Ovary (tissue), 7 donors: ENCODE measurements at regions not wholly inside any gene's neighbourhood (a gene's known extent, or its start where the extent isn't known, plus 50 kb on each side); places are given as distances from the start of the nearest gene placed in this dataset.

ENCODE experiments used
- DNase-seq, 5 donors: peaks; one replicate each; pipeline ENCODE4 v3.0.0-alpha.2; 2019 to 2020
- H3K27ac ChIP-seq, 2 donors: fragments of 200-600 bp; one replicate each; pipeline versions ENCODE4 v1.5.1 to v1.8.0; 2019 to 2022
- H3K27me3 ChIP-seq: fragments of 200-600 bp; one replicate; pipeline ENCODE4 v1.8.0; 2022
- H3K36me3 ChIP-seq: fragments of 200-600 bp; sonication (generic); one replicate; pipeline ENCODE4 v1.5.1; 2019
- H3K4me1 ChIP-seq: one replicate; pipeline ENCODE4 v1.8.1; 2013; ENCODE audit warnings: mild to moderate bottlenecking, moderate library complexity; ENCODE audit not compliant: insufficient read depth
- H3K4me3 ChIP-seq: fragments of 200-600 bp; sonication (generic); one replicate; pipeline ENCODE4 v1.5.1; 2017
- H3K9me3 ChIP-seq, 2 donors: fragments of 200-600 bp in 1 of 2; sonication (generic) in 1 of 2; one replicate each; pipeline versions ENCODE4 v1.5.1 to v1.8.1; 2013 to 2019; ENCODE audit warnings: mild to moderate bottlenecking in 1 of 2, moderate library complexity in 1 of 2
- EP300 ChIP-seq: sonication (generic); formaldehyde crosslinking; IDR thresholded peaks from one replicate; pipeline ENCODE4 v1.6.1; 2017; ENCODE audit warnings: antibody characterized with exemption
- POLR2A ChIP-seq: fragments of 450-650 bp; IDR thresholded peaks from one replicate; pipeline ENCODE4 v1.6.1; 2017; ENCODE audit warnings: antibody characterized with exemption, mild to moderate bottlenecking, moderate library complexity
- WGBS, 3 donors: extraction: QIAGEN DNeasy Blood & Tissue Kit in 1 of 3; methylation state at CpG; one replicate each; pipeline versions ENCODE4 v1.1.5 to v1.1.7; 2013 to 2017; 5-methylcytosine and 5-hydroxymethylcytosine counted together
- intact Hi-C, 4 donors: fragments of 100-400 bp; cut with DNase I; formaldehyde crosslinking; loops; one replicate each; pipeline versions ENCODE4 v1.11.0 to v1.15.1; 2022 to 2023
- TF ChIP-seq, protein P1 (sequence below), 3 donors: fragments of 450-650 bp in 2 of 3; fragments of 200-600 bp in 1 of 3; IDR thresholded peaks; one replicate each; pipeline versions ENCODE4 v1.5.1 to v1.8.0; 2016 to 2022; ENCODE audit warnings: antibody characterized with exemption in 3 of 3, mild to moderate bottlenecking in 1 of 3
- donor health status: DM: no; HTN: no; CAD: no; lungs with moderate emphysema.
- donor health status: DM: no; HTN: no; CAD: no.
- donor health status: Bipolar disorder and iron deficiency.
- donor health status: DM: no; HTN: no; CAD: no.
- donor health status: DM: yes; HTN: yes; CAD: no.

DNA sequence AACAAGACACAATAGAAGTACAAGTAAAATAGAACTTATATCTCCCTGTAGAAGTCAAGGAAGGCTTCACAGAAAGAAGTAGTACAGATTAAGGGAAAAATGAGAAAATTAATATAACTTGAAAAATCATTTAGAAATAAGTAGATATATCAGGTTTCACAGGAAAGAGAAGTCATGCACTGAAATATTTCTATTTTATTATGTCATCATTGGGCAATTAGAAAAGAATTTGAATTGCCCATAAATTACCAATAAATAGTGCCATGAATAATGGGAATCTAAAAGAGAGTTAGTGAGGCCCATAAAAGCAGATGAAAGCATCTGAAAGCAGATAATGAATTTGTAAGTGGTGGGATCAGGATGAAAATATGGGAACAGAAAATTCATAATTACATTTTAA is 1597.8 kb downstream of the PLA2G4A start:
- Histone ChIP-seq H3K27ac (no peak overlapping the region), H3K36me3 (no peaks in the 10 kb centered on the region), H3K9me3 (no peaks in the 10 kb centered on the region), H3K27me3 (no peaks in the 10 kb centered on the region), H3K4me3 (no peak overlapping the region), H3K4me1 (no peaks in the 10 kb centered on the region)
- intact Hi-C loops: no loop called here
- TF ChIP-seq EP300 (no peak), POLR2A (no peak)
- TF ChIP-seq, protein P1, sequence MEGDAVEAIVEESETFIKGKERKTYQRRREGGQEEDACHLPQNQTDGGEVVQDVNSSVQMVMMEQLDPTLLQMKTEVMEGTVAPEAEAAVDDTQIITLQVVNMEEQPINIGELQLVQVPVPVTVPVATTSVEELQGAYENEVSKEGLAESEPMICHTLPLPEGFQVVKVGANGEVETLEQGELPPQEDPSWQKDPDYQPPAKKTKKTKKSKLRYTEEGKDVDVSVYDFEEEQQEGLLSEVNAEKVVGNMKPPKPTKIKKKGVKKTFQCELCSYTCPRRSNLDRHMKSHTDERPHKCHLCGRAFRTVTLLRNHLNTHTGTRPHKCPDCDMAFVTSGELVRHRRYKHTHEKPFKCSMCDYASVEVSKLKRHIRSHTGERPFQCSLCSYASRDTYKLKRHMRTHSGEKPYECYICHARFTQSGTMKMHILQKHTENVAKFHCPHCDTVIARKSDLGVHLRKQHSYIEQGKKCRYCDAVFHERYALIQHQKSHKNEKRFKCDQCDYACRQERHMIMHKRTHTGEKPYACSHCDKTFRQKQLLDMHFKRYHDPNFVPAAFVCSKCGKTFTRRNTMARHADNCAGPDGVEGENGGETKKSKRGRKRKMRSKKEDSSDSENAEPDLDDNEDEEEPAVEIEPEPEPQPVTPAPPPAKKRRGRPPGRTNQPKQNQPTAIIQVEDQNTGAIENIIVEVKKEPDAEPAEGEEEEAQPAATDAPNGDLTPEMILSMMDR (IDR thresholded peaks at IDR 0.05): no peak
- no peak for DNase-seq

DNA sequence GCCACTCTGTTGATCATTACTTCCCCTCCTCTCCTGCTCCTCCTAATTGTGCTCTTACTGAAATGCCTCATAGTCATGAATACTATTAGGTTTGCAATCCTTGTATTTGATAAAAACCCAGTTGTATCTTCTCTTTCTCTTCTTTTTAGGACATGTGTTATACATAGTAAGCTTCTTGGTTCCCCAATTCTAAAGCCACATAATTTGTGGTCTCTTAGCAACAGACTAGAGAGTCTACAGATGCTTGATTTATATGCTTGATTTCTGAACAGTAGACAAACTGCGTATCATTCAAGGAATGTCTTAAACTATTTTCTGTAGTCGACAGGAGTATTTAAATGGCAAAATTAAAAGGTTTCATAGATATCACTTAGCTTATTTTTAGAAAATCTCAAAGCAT is 1598.9 kb downstream of the PLA2G4A start:
- Histone ChIP-seq H3K9me3 (no peaks in the 10 kb centered on the region), H3K27ac (no peak overlapping the region), H3K4me1 (no peaks in the 10 kb centered on the region), H3K4me3 (no peak overlapping the region), H3K27me3 (no peaks in the 10 kb centered on the region), H3K36me3 (no peaks in the 10 kb centered on the region)
- intact Hi-C loops: no loop called here
- WGBS, 3 donors: 49 to 71% (median 70%) methylated on average over 2 of the region's 2 CpGs
- TF ChIP-seq POLR2A: no peak
- TF ChIP-seq, protein P1 (IDR thresholded peaks at IDR 0.05): no peak
- no peak for TF ChIP-seq EP300
- no peak for DNase-seq

DNA sequence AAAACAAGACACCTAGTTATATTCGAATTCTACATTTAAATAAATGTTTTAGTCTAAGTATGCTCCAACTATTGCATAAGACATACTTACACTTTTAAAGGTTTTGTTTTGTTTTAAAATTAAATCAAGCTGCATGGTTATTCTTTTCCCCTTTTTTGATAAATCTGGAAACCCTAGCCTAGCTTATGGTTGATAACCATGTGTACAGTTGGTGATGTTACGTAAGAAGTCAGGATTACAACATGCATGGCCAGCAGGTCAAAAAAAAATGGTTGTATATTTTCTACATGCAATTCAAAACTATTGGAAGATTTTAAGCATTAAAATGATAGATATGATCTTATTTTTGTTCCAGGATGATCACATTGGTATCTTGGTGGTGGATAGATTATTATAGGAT is 1600.6 kb downstream of the PLA2G4A start:
- intact Hi-C loops: no loop called here

DNA sequence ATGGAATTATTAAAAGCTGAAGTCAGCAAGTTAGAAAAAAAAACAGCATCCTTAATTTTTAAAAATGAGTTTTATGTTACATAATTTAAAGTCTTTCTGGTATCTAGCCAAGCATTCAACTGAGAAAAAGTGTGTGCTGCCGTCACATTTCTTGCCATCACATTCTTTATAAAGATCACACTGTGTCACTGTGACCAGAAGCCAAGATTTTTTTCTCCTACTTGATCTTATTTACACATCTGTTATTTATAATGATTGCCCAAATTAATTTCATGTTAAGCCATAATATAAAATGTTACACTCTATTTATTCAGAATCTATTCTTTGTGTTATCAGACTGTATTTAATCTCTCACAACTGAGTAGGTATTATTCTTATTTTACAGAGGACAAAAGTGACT is 1603.7 kb downstream of the PLA2G4A start:
- Histone ChIP-seq H3K27me3 (no peaks in the 10 kb centered on the region), H3K4me3 (no peak overlapping the region), H3K4me1 (no peaks in the 10 kb centered on the region), H3K36me3 (no peaks in the 10 kb centered on the region), H3K9me3 (no peaks in the 10 kb centered on the region), H3K27ac (no peak overlapping the region)
- intact Hi-C loops: no loop called here
- no peak for DNase-seq
- WGBS, 3 donors: 22 to 34% (median 25%) methylated on average over 1 of the region's 1 CpG
- TF ChIP-seq EP300 (no peak), POLR2A (no peak)
- TF ChIP-seq, protein P1 (IDR thresholded peaks at IDR 0.05): no peak

More for the DNA sequence above, 1600.6 kb downstream of the PLA2G4A start:
- DNase-seq: no peak
- Histone ChIP-seq H3K4me3 (no peak overlapping the region), H3K9me3 (no peaks in the 10 kb centered on the region), H3K4me1 (no peaks in the 10 kb centered on the region), H3K27ac (no peak overlapping the region), H3K27me3 (no peaks in the 10 kb centered on the region), H3K36me3 (no peaks in the 10 kb centered on the region)
- TF ChIP-seq POLR2A (no peak), EP300 (no peak)
- TF ChIP-seq, protein P1 (IDR thresholded peaks at IDR 0.05): no peak
- 77 to 83% (median 78%) methylated on average over 2 of the region's 2 CpGs for WGBS, 3 donors

DNA sequence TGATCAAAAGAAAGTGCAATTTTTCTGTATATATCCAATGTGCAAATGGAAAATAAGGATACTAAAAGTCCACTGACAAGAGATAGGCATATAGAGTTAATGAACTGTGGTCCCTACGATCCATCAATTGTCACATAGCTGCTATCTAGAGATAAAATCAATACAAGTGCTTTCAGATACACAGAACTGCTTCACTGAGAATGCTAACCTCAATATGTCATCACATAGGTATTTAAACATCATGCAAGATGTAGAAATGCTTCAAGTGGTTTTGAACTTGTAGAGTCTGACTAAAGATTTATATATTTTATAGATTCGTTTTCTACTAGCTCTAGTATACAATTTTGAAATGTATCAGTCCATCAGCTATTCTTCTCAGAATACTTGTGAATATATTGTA is 1604.7 kb downstream of the PLA2G4A start:
- Histone ChIP-seq H3K4me1 (no peaks in the 10 kb centered on the region), H3K27ac (no peak overlapping the region), H3K9me3 (no peaks in the 10 kb centered on the region), H3K4me3 (no peak overlapping the region), H3K27me3 (no peaks in the 10 kb centered on the region), H3K36me3 (no peaks in the 10 kb centered on the region)
- no peak for DNase-seq
- no peak for TF ChIP-seq EP300
- TF ChIP-seq, protein P1 (IDR thresholded peaks at IDR 0.05): no peak
- no peak for TF ChIP-seq POLR2A
- intact Hi-C loops: no loop called here
- WGBS, 3 donors: 77 to 89% (median 77%) methylated on average over 2 of the region's 2 CpGs
